PC-3 (cell line): ENCODE measurements at regions not wholly inside any gene's neighbourhood (a gene's known extent, or its start where the extent isn't known, plus 50 kb on each side); places are given as distances from the start of the nearest gene placed in this dataset.

Experiments
- ATAC-seq: fragments of 200-7000 bp; cut with Tn5 transposase; 2 replicates; pipeline ENCODE4 v1.9.1; 2020; ENCODE audit warnings: mild to moderate bottlenecking, moderate library complexity
- BruUV-seq: library from RNA; stranded (reverse); fragments of 400-500 nt; replicated peaks from 2 replicates; lab custom pipeline; 2021; lab: Mats Ljungman, UMichigan
- CTCF ChIA-PET: fragments of 300-600 bp; sonication (Branson Sonifier 250); formaldehyde crosslinking; loops from one replicate; lab custom pipeline; 2022; ENCODE audit warnings: antibody characterized with exemption; lab: Charles Lee
- POLR2A ChIA-PET: fragments of 300-600 bp; sonication (Branson Sonifier 250); formaldehyde crosslinking; loops from one replicate; lab custom pipeline; 2022; ENCODE audit warnings: antibody characterized with exemption; ENCODE audit not compliant: unreplicated experiment; lab: Charles Lee
- DNase-seq: peaks from one replicate; pipeline ENCODE4 v3.0.0-alpha.2; 2015
- H2AFZ ChIP-seq: fragments of 300-600 bp; sonication (generic); 2 replicates; pipeline ENCODE4 v1.6.0; 2016; ENCODE audit warnings: antibody characterized with exemption, low read length
- H3F3A ChIP-seq: fragments of 300-600 bp; sonication (generic); one replicate; pipeline ENCODE4 v1.6.0; 2017; ENCODE audit warnings: antibody characterized with exemption, low read length, control low read depth, mild to moderate bottlenecking; ENCODE audit not compliant: unreplicated experiment
- H3K27ac ChIP-seq: fragments of 300-600 bp; sonication (generic); 2 replicates; pipeline ENCODE4 v1.5.1; 2016; ENCODE audit warnings: mild to moderate bottlenecking, low read length
- H3K27me3 ChIP-seq: fragments of 300-600 bp; sonication (generic); 2 replicates; pipeline ENCODE4 v1.6.1; 2016; ENCODE audit warnings: low read length, mixed read lengths
- H3K36me3 ChIP-seq: fragments of 300-600 bp; sonication (generic); 2 replicates; pipeline ENCODE4 v1.6.1; 2016; ENCODE audit warnings: low read depth, mixed run types, low read length, mixed read lengths
- H3K4me1 ChIP-seq: fragments of 300-600 bp; sonication (generic); 2 replicates; pipeline ENCODE4 v1.5.1; 2016; ENCODE audit warnings: low read length; ENCODE audit not compliant: insufficient read depth
- H3K4me2 ChIP-seq: fragments of 300-600 bp; sonication (generic); 2 replicates; pipeline ENCODE4 v1.6.0; 2016; ENCODE audit warnings: low read length
- H3K4me3 ChIP-seq: fragments of 300-600 bp; sonication (generic); 2 replicates; pipeline ENCODE4 v1.5.1; 2016; ENCODE audit warnings: mild to moderate bottlenecking, low read length, mixed read lengths
- H3K79me2 ChIP-seq: fragments of 300-600 bp; sonication (generic); 2 replicates; pipeline ENCODE4 v1.6.1; 2017; ENCODE audit warnings: low read length, mixed read lengths
- H3K9ac ChIP-seq: fragments of 300-600 bp; sonication (generic); 2 replicates; pipeline ENCODE4 v1.6.0; 2016; ENCODE audit warnings: mild to moderate bottlenecking, low read length
- H3K9me2 ChIP-seq: fragments of 300-600 bp; sonication (generic); replicated peaks from 2 replicates; pipeline ENCODE4 v1.6.1; 2016; ENCODE audit warnings: mixed run types, low read length, mixed read lengths
- H3K9me3 ChIP-seq: fragments of 300-600 bp; sonication (generic); 2 replicates; pipeline ENCODE4 v1.6.1; 2016; ENCODE audit warnings: low read length, mixed read lengths
- H4K20me1 ChIP-seq: fragments of 300-600 bp; sonication (generic); 2 replicates; pipeline ENCODE4 v1.6.1; 2016; ENCODE audit warnings: low read length, mixed read lengths
- CTCF ChIP-seq: fragments of 300-600 bp; sonication (generic); conservative IDR thresholded peaks from 2 replicates; pipeline ENCODE4 v1.5.1; 2017; ENCODE audit warnings: antibody characterized with exemption, low read depth, mild to moderate bottlenecking, low read length
- EZH2 ChIP-seq: fragments of 300-600 bp; sonication (generic); IDR thresholded peaks from one replicate; pipeline ENCODE4 v1.6.1; 2017; ENCODE audit warnings: antibody characterized with exemption, mild to moderate bottlenecking, low read length; ENCODE audit not compliant: unreplicated experiment
- EZH2phosphoT487 ChIP-seq: fragments of 300-600 bp; sonication (generic); IDR thresholded peaks from 2 replicates; pipeline ENCODE4 v1.6.1; 2018; ENCODE audit warnings: mild to moderate bottlenecking, antibody characterized with exemption, low read length, borderline replicate concordance
- intact Hi-C: fragments of 100-400 bp; cut with micrococcal nuclease; formaldehyde crosslinking; loops from 2 replicates; pipeline ENCODE4 v1.9.0; 2023

DNA sequence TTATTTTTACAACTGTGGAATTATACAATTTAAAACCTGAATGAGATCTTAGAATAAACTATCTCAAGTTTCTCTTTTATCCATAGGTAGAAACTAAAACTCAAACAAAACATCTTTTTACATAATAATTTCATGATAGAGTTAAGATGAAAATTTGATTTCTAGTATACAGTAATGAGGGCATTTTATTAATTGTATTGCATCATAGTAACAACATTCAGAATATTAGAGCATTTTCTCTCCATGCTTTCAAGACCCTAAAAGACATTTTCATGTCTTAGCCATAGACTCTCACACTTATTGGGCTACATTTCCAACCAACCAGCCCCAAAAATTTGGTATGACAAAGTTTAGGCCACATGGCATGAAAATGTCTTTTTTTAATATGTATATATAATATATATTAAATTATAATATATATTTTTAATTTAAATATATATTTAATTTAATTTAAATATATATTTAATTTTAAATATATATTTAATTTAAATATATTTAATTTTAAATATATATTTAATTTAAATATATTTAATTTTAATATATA, 195.7 kb upstream of the STEAP1 start:
- no peak overlapping the region for H3K27ac ChIP-seq
- no peak for TF ChIP-seq CTCF
- TF ChIP-seq EZH2phosphoT487 = no peak
- no peak for TF ChIP-seq EZH2
- H3K9me2 ChIP-seq = no peaks in the 10 kb centered on the region
- no peak overlapping the region for H3K9ac ChIP-seq
- no peak overlapping the region for H3K4me3 ChIP-seq
- intact Hi-C loops = no loop called here
- H2AFZ ChIP-seq = no peak overlapping the region
- POLR2A ChIA-PET = no interaction called here
- CTCF ChIA-PET = no interaction called here
- no peaks in the 10 kb centered on the region for H3K27me3 ChIP-seq
- H3K4me1 ChIP-seq = no peaks in the 10 kb centered on the region
- DNase-seq (no peak), ATAC-seq (no peak)
- H4K20me1 ChIP-seq = no peaks in the 10 kb centered on the region
- H3K4me2 ChIP-seq = no peak overlapping the region
- H3K36me3 ChIP-seq = no peaks in the 10 kb centered on the region
- H3K79me2 ChIP-seq = no peaks in the 10 kb centered on the region
- H3K9me3 ChIP-seq = no peaks in the 10 kb centered on the region
- H3F3A ChIP-seq = no peaks in the 10 kb centered on the region
- BruUV-seq = no TSS peak

DNA sequence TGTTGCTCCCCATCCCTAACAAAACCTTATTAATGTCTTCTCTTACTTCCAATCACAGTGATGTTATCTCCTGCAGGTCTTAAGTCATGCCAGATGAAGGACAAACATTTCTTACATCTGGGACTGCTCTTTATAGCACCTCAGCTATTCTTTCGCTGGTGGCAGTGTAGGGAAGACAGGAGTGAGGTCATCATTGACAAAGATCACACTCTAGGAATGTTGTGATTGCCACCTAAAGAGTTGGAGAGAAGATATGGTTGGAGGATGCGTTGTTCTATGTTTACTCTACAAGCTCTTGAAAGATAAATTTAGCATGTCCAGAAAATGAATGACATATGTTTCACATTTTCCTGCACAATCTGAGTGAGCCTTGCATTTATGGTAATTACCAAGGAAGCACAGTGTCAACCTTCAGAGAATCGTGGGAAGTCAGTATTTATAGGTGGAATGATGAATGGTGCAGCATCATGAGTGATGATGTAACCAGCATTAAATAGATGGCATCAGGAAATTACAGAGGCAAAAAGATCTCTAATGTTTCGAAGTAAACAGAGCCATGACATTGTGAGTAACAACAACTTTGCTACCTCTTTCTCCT, 188.1 kb upstream of the STEAP1 start:
- H3K9me3 ChIP-seq = no peaks in the 10 kb centered on the region
- no peaks in the 10 kb centered on the region for H3K4me1 ChIP-seq
- H3K9me2 ChIP-seq = no peaks in the 10 kb centered on the region
- ChIA-PET POLR2A (no interaction called here), CTCF (no interaction called here)
- no peaks in the 10 kb centered on the region for H4K20me1 ChIP-seq
- H2AFZ ChIP-seq = no peak overlapping the region
- no peak overlapping the region for H3K4me2 ChIP-seq
- DNase-seq (no peak), ATAC-seq (no peak)
- no peaks in the 10 kb centered on the region for H3K27me3 ChIP-seq
- H3K27ac ChIP-seq = no peak overlapping the region
- intact Hi-C loops = no loop called here
- H3K4me3 ChIP-seq = no peak overlapping the region
- BruUV-seq = no TSS peak
- no peak for TF ChIP-seq EZH2phosphoT487
- H3K79me2 ChIP-seq = no peaks in the 10 kb centered on the region
- no peak overlapping the region for H3K9ac ChIP-seq
- H3K36me3 ChIP-seq = no peaks in the 10 kb centered on the region
- H3F3A ChIP-seq = no peaks in the 10 kb centered on the region

GRCh38 chr7:89975577-89975976, 178.7 kb upstream of the STEAP1 start:
- H3K9me3 ChIP-seq = no peaks in the 10 kb centered on the region
- intact Hi-C loops = no loop called here
- H3K9ac ChIP-seq = no peak overlapping the region
- CTCF ChIA-PET = interaction anchor here (0.6 kb wide), 1 partner anchor 885 kb away, joined by 3 read pairs; no protein-coding TSS in a partner anchor
- H4K20me1 ChIP-seq = no peaks in the 10 kb centered on the region
- H3F3A ChIP-seq = no peaks in the 10 kb centered on the region
- no peaks in the 10 kb centered on the region for H3K4me1 ChIP-seq
- POLR2A ChIA-PET = no interaction called here
- no peak overlapping the region for H2AFZ ChIP-seq
- H3K4me3 ChIP-seq = no peak overlapping the region
- no peak overlapping the region for H3K27ac ChIP-seq
- peak; percentile 91 for ATAC-seq
- H3K36me3 ChIP-seq = no peaks in the 10 kb centered on the region
- no TSS peak for BruUV-seq
- no peak for DNase-seq
- H3K9me2 ChIP-seq = no peaks in the 10 kb centered on the region
- no peaks in the 10 kb centered on the region for H3K79me2 ChIP-seq
- no peaks in the 10 kb centered on the region for H3K27me3 ChIP-seq
- TF ChIP-seq EZH2phosphoT487 = no peak
- TF ChIP-seq EZH2 = no peak
- TF ChIP-seq CTCF = no peak
- no peak overlapping the region for H3K4me2 ChIP-seq
